Large intestine (tissue), 3 donors: ENCODE measurements at regions not wholly inside any gene's neighbourhood (a gene's known extent, or its start where the extent isn't known, plus 50 kb on each side); places are given as distances from the start of the nearest gene placed in this dataset.
A peak's percentile ranks its signal among the peaks of the same experiment; 100 is the strongest.

Experiments used
- DNase-seq, 2 donors: peaks; one replicate each; pipeline versions ENCODE4 v3.0.0 to v3.0.0-alpha.2; 2013
- H3K27ac ChIP-seq: one replicate; pipeline ENCODE4 v1.5.1; 2013; ENCODE audit warnings: low read length
- H3K27me3 ChIP-seq: 2 replicates; pipeline ENCODE4 v1.6.1; 2013; ENCODE audit warnings: low read length; ENCODE audit not compliant: control insufficient read depth, insufficient read depth
- H3K36me3 ChIP-seq: 2 replicates; pipeline ENCODE4 v1.6.1; 2013; ENCODE audit warnings: low read length; ENCODE audit not compliant: control insufficient read depth, insufficient read depth
- H3K4me1 ChIP-seq: one replicate; pipeline ENCODE4 v1.6.1; 2013; ENCODE audit warnings: low read length; ENCODE audit not compliant: control insufficient read depth, insufficient read depth
- H3K4me3 ChIP-seq: one replicate; pipeline ENCODE4 v1.5.1; 2013; ENCODE audit warnings: low read length
- H3K9me3 ChIP-seq: one replicate; pipeline ENCODE4 v1.6.1; 2013; ENCODE audit warnings: mild to moderate bottlenecking, low read depth, low read length, moderate library complexity; ENCODE audit not compliant: control insufficient read depth
- WGBS: methylation state at CpG from one replicate; pipeline ENCODE4 v1.1.5; 2013; ENCODE audit warnings: low lambda C conversion rate; ENCODE audit not compliant: insufficient coverage; 5-methylcytosine and 5-hydroxymethylcytosine counted together

- DNase-seq = no peak
- Histone ChIP-seq H3K27me3 (no peaks in the 10 kb centered on the region), H3K9me3 (no peaks in the 10 kb centered on the region), H3K27ac (no peak overlapping the region), H3K4me3 (no peak overlapping the region), H3K4me1 (no peaks in the 10 kb centered on the region), H3K36me3 (no peaks in the 10 kb centered on the region)
- no CpG with 5 or more reads among the region's 3 CpGs for whole genome bisulfite sequencing
Measured at GRCh38 chr1:58836408-58836807, 52.6 kb upstream of the JUN start.

DNA sequence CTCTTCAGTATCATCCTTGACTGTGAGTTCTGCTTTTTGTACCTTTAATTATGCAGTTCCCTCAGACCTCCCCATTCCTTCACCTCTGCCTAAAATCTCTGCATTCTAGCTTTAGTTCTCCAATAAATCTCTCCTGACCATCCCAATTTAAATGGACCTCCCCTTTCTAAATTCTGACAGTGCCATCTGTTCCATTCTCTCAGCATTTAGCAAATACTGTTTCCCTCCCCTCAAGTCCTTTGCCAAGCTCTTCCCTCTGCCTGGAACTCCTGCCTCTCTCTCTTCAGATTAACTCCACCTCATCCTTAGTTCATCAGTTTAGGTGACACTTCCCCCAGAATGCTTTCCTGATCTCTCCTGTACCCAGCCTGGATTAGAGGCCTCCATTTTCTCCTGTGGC lies 54.0 kb upstream of the JUN start:
- H3K27ac ChIP-seq = no peak overlapping the region
- no peaks in the 10 kb centered on the region for H3K36me3 ChIP-seq
- DNase-seq = no peak
- H3K4me1 ChIP-seq = no peaks in the 10 kb centered on the region
- no peak overlapping the region for H3K4me3 ChIP-seq
- no peaks in the 10 kb centered on the region for H3K9me3 ChIP-seq
- H3K27me3 ChIP-seq = no peaks in the 10 kb centered on the region

DNA sequence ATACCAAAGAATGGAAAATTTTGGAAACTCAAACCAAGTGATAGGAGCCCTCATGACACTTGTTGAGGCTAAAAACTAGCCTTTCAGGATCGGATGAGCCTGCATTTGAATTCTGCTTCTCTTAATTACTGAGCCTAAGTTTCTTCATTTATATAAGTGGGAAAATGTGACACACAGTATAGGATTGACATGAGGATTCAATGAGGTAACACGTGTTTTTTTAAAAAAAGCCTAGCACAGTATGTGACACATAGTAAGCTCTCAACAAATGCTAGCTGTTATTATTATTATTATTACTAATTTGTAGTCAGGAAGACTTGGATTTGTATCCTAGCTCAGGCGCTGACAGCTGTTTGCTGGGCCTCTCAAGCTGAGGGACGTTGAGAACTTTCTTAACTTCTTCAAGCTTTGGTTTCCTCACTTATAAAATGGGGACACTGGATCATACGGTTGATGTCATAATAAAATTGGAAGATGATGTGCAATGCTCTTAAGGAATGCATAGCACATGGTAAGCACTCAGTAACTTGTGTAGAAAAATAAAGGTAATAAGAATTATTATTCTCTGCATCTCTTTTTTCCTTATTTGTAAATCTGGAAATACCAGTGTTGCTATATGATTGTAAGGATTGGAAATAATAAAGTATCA lies 55.4 kb upstream of the JUN start:
- Histone ChIP-seq H3K9me3 (no peaks in the 10 kb centered on the region), H3K27ac (no peak overlapping the region), H3K27me3 (no peaks in the 10 kb centered on the region), H3K4me1 (no peaks in the 10 kb centered on the region), H3K36me3 (no peaks in the 10 kb centered on the region), H3K4me3 (no peak overlapping the region)
- DNase-seq = no peak
- no CpG with 5 or more reads among the region's 5 CpGs for WGBS

- H3K27ac ChIP-seq = no peak overlapping the region
- H3K4me1 ChIP-seq = no peaks in the 10 kb centered on the region
- H3K4me3 ChIP-seq = no peak overlapping the region
- no peak for DNase-seq
- H3K27me3 ChIP-seq = no peaks in the 10 kb centered on the region
- no peaks in the 10 kb centered on the region for H3K36me3 ChIP-seq
- H3K9me3 ChIP-seq = no peaks in the 10 kb centered on the region
- WGBS = 83% methylated on average over 1 of the region's 5 CpGs
Measured at GRCh38 chr1:58839846-58840835, 56.3 kb upstream of the JUN start.

GRCh38 chr1:58841455-58841854 lies 57.6 kb upstream of the JUN start:
- WGBS = 100% methylated on average over 1 of the region's 3 CpGs
- DNase-seq = peak in 1 of 2 donors; percentile 17

DNA sequence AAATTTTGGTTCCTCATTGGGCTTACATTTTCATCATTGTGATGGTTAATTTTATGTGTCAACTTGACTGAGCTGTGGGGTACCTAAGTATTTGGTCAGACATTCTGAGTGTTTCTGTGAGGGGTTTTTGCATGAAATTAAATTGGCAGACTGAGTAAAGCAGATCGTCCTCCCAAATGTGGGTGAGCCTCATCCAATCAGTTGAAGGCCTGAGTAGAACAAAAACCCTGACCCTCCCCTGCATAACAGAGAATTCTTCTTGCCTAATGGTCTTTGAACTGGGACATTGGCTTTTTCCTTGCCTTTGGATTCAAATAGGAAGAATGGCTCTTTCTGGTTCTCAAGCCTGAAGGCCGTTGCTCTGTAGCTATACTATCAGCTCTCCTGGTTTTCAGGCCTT lies 59.1 kb upstream of the JUN start:
- Histone ChIP-seq H3K4me1 (no peaks in the 10 kb centered on the region), H3K27me3 (no peaks in the 10 kb centered on the region), H3K4me3 (no peak overlapping the region), H3K36me3 (no peaks in the 10 kb centered on the region), H3K9me3 (no peaks in the 10 kb centered on the region), H3K27ac (no peak overlapping the region)
- 83% methylated on average over 1 of the region's 2 CpGs for WGBS
- DNase-seq = no peak

More at GRCh38 chr1:58841455-58841854, 57.6 kb upstream of the JUN start:
- Histone ChIP-seq H3K4me1 (no peaks in the 10 kb centered on the region), H3K27me3 (no peaks in the 10 kb centered on the region), H3K9me3 (no peaks in the 10 kb centered on the region), H3K4me3 (no peak overlapping the region), H3K36me3 (no peaks in the 10 kb centered on the region), H3K27ac (no peak overlapping the region)

GRCh38 chr1:58844176-58844575 lies 60.3 kb upstream of the JUN start:
- Histone ChIP-seq H3K27me3 (no peaks in the 10 kb centered on the region), H3K4me3 (no peak overlapping the region), H3K36me3 (no peaks in the 10 kb centered on the region), H3K27ac (no peak overlapping the region), H3K9me3 (no peaks in the 10 kb centered on the region), H3K4me1 (no peaks in the 10 kb centered on the region)
- no peak for DNase-seq
- WGBS = no CpG with 5 or more reads among the region's 1 CpG

DNA sequence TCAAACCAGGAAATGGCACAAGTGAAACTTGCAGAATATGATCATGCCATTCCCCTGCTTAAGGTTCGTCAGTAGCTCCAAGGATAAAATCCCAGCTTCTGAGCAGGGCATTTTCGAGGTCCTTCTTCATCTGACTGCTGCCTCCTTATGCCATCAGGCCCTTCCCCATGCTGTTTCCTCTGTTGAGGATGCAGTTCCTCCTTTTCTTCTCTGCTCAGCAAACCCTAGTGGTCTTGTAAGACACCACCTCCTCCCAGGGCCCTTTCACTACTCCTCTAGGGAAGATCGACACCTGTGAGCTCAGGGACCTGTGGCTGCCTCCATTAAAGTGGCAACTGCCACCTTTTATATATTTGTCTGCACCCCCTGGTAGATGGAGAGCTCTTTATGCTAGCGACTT lies 62.1 kb upstream of the JUN start:
- Histone ChIP-seq H3K27ac (no peak overlapping the region), H3K27me3 (no peaks in the 10 kb centered on the region), H3K4me3 (no peak overlapping the region), H3K36me3 (no peaks in the 10 kb centered on the region), H3K9me3 (no peaks in the 10 kb centered on the region), H3K4me1 (no peaks in the 10 kb centered on the region)
- DNase-seq = no peak
- no CpG with 5 or more reads among the region's 4 CpGs for WGBS

- no peaks in the 10 kb centered on the region for H3K36me3 ChIP-seq
- no peak overlapping the region for H3K27ac ChIP-seq
- H3K27me3 ChIP-seq = no peaks in the 10 kb centered on the region
- H3K4me3 ChIP-seq = no peak overlapping the region
- H3K9me3 ChIP-seq = no peaks in the 10 kb centered on the region
- 100% methylated on average over 1 of the region's 9 CpGs for WGBS
- no peaks in the 10 kb centered on the region for H3K4me1 ChIP-seq
- DNase-seq = no peak
Measured at GRCh38 chr1:58848818-58849411, 65.1 kb upstream of the JUN start.

GRCh38 chr1:58849551-58849950 lies 65.7 kb upstream of the JUN start:
- Histone ChIP-seq H3K4me1 (no peaks in the 10 kb centered on the region), H3K36me3 (no peaks in the 10 kb centered on the region), H3K4me3 (no peak overlapping the region), H3K27me3 (no peaks in the 10 kb centered on the region), H3K27ac (no peak overlapping the region), H3K9me3 (no peaks in the 10 kb centered on the region)
- 100% methylated on average over 1 of the region's 2 CpGs for WGBS
- no peak for DNase-seq
